PFSK-1 (cell line): ENCODE measurements at regions not wholly inside any gene's neighbourhood (a gene's known extent, or its start where the extent isn't known, plus 50 kb on each side); places are given as distances from the start of the nearest gene placed in this dataset.

Experiments
- FOXP2 ChIP-seq: optimal IDR thresholded peaks from 2 replicates; pipeline ENCODE3; 2011; ENCODE audit warnings: borderline replicate concordance, control low read depth, inconsistent platforms; ENCODE audit not compliant: insufficient read depth; ENCODE audit errors: extremely low read length, extremely low read depth
- POLR2AphosphoS5 ChIP-seq: IDR thresholded peaks from 2 replicates; pipeline ENCODE4 v1.6.1; 2012; ENCODE audit warnings: low read depth, mild to moderate bottlenecking, control low read depth, low read length, moderate library complexity
- SIN3A ChIP-seq: IDR thresholded peaks from 2 replicates; pipeline ENCODE4 v1.6.1; 2012; ENCODE audit warnings: mild to moderate bottlenecking, low read length, moderate library complexity, borderline replicate concordance; ENCODE audit not compliant: insufficient read depth
- TAF1 ChIP-seq: IDR thresholded peaks from 2 replicates; pipeline ENCODE4 v1.6.1; 2012; ENCODE audit warnings: low read length, control low read depth, borderline replicate concordance; ENCODE audit not compliant: insufficient read depth
- TF ChIP-seq, protein P1 (sequence below), 2 experiments: IDR thresholded peaks; 2 replicates each; pipeline versions ENCODE4 v1.6.1 to v1.8.0; 2011 to 2012; ENCODE audit warnings: low read depth in 2 of 2, low read length in 2 of 2, control low read depth in 1 of 2, inconsistent platforms in 1 of 2, mild to moderate bottlenecking in 1 of 2, moderate library complexity in 1 of 2; ENCODE audit not compliant: insufficient read depth in 1 of 2

GRCh38 chr5:174221946-174222345 is 176.4 kb downstream of the NSG2 start:
- TF ChIP-seq FOXP2 (no peak), POLR2AphosphoS5 (no peak), SIN3A (no peak), TAF1 (no peak)
- TF ChIP-seq, protein P1, sequence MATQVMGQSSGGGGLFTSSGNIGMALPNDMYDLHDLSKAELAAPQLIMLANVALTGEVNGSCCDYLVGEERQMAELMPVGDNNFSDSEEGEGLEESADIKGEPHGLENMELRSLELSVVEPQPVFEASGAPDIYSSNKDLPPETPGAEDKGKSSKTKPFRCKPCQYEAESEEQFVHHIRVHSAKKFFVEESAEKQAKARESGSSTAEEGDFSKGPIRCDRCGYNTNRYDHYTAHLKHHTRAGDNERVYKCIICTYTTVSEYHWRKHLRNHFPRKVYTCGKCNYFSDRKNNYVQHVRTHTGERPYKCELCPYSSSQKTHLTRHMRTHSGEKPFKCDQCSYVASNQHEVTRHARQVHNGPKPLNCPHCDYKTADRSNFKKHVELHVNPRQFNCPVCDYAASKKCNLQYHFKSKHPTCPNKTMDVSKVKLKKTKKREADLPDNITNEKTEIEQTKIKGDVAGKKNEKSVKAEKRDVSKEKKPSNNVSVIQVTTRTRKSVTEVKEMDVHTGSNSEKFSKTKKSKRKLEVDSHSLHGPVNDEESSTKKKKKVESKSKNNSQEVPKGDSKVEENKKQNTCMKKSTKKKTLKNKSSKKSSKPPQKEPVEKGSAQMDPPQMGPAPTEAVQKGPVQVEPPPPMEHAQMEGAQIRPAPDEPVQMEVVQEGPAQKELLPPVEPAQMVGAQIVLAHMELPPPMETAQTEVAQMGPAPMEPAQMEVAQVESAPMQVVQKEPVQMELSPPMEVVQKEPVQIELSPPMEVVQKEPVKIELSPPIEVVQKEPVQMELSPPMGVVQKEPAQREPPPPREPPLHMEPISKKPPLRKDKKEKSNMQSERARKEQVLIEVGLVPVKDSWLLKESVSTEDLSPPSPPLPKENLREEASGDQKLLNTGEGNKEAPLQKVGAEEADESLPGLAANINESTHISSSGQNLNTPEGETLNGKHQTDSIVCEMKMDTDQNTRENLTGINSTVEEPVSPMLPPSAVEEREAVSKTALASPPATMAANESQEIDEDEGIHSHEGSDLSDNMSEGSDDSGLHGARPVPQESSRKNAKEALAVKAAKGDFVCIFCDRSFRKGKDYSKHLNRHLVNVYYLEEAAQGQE (IDR thresholded peaks at IDR 0.05; ENCODE audit: insufficient read depth in 1 of 2, low read depth in 2 of 2, low read length in 2 of 2) = no peak

GRCh38 chr5:174222891-174223290 is 177.4 kb downstream of the NSG2 start:
- TF ChIP-seq SIN3A (no peak), FOXP2 (no peak), TAF1 (no peak)
- TF ChIP-seq, protein P1 (IDR thresholded peaks at IDR 0.05; ENCODE audit: insufficient read depth in 1 of 2, low read depth in 2 of 2, low read length in 2 of 2) = no peak

- TF ChIP-seq SIN3A (no peak), FOXP2 (no peak), POLR2AphosphoS5 (no peak), TAF1 (no peak)
Observed at GRCh38 chr5:174223355-174223754, 177.8 kb downstream of the NSG2 start.

DNA sequence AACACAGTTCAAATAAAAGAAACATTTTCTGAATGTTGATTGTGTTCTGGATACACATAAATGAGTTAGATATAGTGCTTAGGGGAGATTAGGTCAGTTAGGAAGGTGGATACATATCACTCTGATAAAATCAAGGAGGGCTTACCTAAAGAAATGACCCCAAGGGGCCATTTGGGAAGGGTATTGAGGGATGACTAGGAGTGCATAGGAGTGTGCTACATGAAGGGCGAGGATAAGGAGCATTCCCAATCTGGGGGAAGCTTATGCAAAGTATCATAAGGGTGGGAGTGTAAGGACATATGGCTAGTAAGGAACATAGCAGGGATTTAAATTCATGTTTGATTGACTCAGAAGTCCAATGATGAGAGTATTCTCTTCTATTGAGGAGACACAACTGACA is 183.6 kb downstream of the NSG2 start:
- TF ChIP-seq POLR2AphosphoS5 = no peak
- TF ChIP-seq, protein P1 (IDR thresholded peaks at IDR 0.05; ENCODE audit: insufficient read depth in 1 of 2, low read depth in 2 of 2, low read length in 2 of 2) = no peak
- TF ChIP-seq FOXP2 = no peak
- no peak for TF ChIP-seq SIN3A
- no peak for TF ChIP-seq TAF1

DNA sequence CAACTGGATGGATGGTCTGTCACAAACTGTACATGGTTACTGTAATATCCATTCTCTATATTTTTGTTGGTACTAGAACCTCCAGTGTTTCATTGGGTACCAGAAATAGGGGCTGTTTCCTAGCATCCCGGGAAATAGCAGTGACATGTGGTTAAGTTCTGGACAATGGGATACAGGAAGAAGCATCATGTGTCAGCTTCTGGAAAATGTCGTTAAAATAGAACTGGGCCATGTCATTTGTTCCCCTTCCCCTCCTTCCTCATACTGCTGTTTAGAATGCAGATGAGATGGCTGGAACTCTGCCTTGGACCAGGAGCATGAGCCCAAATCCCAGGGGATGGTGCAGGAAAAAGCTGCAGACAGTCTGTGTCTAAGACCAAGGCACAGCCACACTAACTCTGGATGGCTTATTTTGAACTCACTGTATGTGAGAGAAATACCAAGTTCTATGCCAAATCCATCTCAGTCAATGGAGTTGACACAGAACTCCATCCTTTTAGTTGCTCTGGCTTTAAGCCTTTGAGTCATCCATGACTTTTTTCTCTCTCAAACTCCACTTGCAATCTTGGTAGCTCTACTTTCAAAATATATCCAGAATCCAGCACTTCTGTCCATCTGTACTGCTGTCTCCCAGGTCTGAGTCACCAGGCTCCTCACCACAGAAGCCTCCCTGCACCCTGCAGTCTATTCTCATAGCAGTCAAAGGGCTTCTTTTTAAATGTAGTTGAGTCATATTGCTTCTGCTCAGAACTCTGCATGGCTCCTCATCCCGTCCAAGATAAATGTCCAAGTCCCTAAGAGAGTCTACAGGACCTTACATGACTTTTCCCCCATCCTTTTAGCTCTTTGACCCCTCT is 184.2 kb downstream of the NSG2 start:
- TF ChIP-seq, protein P1 (IDR thresholded peaks at IDR 0.05; ENCODE audit: insufficient read depth in 1 of 2, low read depth in 2 of 2, low read length in 2 of 2) = no peak
- TF ChIP-seq SIN3A (no peak), POLR2AphosphoS5 (no peak), FOXP2 (no peak), TAF1 (no peak)
